Activated CD8-positive, alpha-beta memory T cell treated with anti-CD3 and anti-CD28 coated beads, Interleukin-2, amount 10 ng/mL, durations not matched to agents 7 days and 5 days (primary cell): ENCODE measurements at regions not wholly inside any gene's neighbourhood (a gene's known extent, or its start where the extent isn't known, plus 50 kb on each side); places are given as distances from the start of the nearest gene placed in this dataset.
"Not testable (repeated sequence)": the region's sequence is repeated elsewhere in the genome, so short reads cannot be mapped to it uniquely, and the experiment has no call there.

Experiments
- ATAC-seq: fragments of 150-1000 bp; cut with Tn5 transposase; one replicate; pipeline ENCODE4 v1.10.0; 2021; ENCODE audit warnings: moderate library complexity
- CTCF ChIA-PET: fragments of 350-600 bp; sonication (Branson Sonifier 250); formaldehyde crosslinking; loops from one replicate; lab custom pipeline; 2021; ENCODE audit warnings: antibody characterized with exemption; lab: Charles Lee
- DNase-seq: peaks from one replicate; pipeline ENCODE4 v3.0.0-alpha.2; 2020
- H3K27ac Mint-ChIP-seq: one replicate; pipeline ENCODE4 v1.8.0; 2021; ENCODE audit warnings: mild to moderate bottlenecking, mixed read lengths
- H3K27me3 Mint-ChIP-seq: one replicate; pipeline ENCODE4 v1.8.0; 2021; ENCODE audit warnings: mixed read lengths
- H3K36me3 Mint-ChIP-seq: one replicate; pipeline ENCODE4 v1.8.0; 2021; ENCODE audit warnings: mild to moderate bottlenecking, mixed read lengths
- H3K4me1 Mint-ChIP-seq: one replicate; pipeline ENCODE4 v1.8.0; 2021; ENCODE audit warnings: mixed read lengths
- H3K4me3 Mint-ChIP-seq: one replicate; pipeline ENCODE4 v1.8.0; 2021; ENCODE audit warnings: mild to moderate bottlenecking, moderate library complexity, mixed read lengths
- H3K9me3 Mint-ChIP-seq: one replicate; pipeline ENCODE4 v1.8.0; 2022; ENCODE audit warnings: low read depth, mixed read lengths

DNA sequence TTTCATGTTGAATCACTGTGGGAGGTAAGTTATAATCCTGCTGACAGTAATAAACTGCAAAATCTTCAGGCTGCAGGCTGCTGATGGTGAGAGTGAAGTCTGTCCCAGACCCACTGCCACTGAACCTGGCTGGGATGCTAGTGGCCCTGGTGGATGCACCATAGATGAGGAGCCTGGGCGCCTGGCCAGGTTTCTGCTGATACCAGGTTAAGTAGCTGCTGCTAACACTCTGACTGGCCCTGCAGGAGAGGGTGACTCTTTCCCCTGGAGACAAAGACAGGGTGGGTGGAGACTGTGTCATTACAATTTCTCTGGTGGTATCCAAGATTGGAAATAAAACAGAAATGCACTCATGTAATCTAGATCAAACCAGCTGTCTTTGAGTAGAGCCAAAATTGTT lies 287.0 kb downstream of the RPIA start:
- ATAC-seq, H3K9me3 Mint-ChIP-seq, H3K36me3 Mint-ChIP-seq, H3K27ac Mint-ChIP-seq, DNase-seq, CTCF ChIA-PET, H3K4me3 Mint-ChIP-seq, H3K4me1 Mint-ChIP-seq: not testable (repeated sequence)
- peaks cover 15% of the 10 kb centered on the region for H3K27me3 Mint-ChIP-seq

DNA sequence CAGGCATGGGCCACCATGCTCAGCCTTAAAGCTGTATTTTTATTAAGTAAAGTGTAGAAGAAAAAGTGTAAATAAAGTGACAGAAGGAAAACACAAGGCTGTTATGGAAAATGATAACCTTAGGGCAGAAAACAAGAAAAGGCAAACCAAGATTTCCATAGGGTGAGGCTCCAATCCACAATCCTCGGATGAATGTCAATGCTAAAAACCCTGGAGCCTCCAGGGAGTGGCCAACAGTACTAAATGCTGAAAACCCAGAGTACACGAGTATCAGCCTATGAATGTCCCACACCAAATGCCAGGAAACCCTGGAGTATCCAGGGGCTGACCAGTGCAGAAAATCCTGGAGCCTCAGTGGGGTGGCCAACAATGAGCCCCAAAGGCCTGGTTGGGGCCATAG lies 292.6 kb downstream of the RPIA start:
- H3K4me3 Mint-ChIP-seq, ATAC-seq, H3K27ac Mint-ChIP-seq, CTCF ChIA-PET, H3K4me1 Mint-ChIP-seq, H3K9me3 Mint-ChIP-seq, DNase-seq, H3K27me3 Mint-ChIP-seq, H3K36me3 Mint-ChIP-seq: not testable (repeated sequence)

DNA sequence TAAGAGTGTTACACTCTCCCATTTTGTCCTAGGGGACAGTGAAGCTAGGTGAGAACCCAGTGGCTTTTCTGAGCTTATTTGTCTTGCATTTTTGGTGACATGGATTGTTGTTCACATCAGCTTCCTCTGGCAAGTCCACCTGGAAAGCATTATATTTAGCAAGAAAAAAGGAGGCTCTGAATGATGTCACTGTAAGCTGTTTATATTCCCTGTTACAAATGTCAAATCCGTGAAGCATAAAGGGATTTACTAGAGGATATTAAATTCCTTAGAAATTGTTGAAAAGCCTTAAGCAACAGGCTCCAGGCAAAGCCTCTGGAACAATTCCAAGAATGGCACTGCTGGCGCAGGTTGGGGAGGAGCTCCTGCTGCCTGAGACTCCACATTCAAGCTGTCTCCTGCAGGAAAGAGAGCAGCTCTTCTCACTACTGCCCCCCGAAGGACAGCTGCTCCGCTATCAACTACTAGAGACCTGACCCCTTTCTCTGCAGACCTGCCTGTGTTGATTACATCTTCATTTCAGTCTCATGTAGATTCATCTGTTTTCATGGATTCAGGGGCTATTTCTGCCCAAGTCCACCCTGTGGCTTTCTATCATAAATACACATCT lies 295.4 kb downstream of the RPIA start:
- H3K27me3 Mint-ChIP-seq, H3K36me3 Mint-ChIP-seq, DNase-seq, H3K4me1 Mint-ChIP-seq, ATAC-seq, H3K9me3 Mint-ChIP-seq, CTCF ChIA-PET, H3K4me3 Mint-ChIP-seq, H3K27ac Mint-ChIP-seq: not testable (repeated sequence)

GRCh38 chr2:88988617-88989016 lies 297.1 kb downstream of the RPIA start:
- H3K4me3 Mint-ChIP-seq, H3K4me1 Mint-ChIP-seq, CTCF ChIA-PET, DNase-seq, ATAC-seq, H3K27ac Mint-ChIP-seq, H3K27me3 Mint-ChIP-seq, H3K36me3 Mint-ChIP-seq, H3K9me3 Mint-ChIP-seq: not testable (repeated sequence)

DNA sequence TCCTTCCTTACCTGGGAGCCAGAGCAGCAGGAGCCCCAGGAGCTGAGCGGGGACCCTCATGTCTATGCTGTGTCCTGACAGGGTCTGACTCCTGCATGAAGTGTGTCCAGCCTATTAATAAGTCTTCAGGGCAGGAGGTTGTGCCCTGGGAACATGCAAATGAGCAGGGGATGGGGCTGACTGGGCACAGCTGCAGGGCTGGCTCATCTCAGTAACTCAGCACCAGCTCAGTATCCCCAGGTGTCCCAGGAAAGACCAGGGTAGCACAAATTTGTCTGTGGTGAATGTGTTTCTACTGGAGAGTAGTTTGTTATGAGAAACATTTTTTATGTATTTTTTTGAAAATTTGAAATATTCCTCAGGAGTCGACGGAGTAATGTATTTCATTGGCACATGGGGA lies 301.3 kb downstream of the RPIA start:
- H3K27ac Mint-ChIP-seq, H3K9me3 Mint-ChIP-seq, H3K4me3 Mint-ChIP-seq, H3K4me1 Mint-ChIP-seq, DNase-seq, CTCF ChIA-PET, H3K27me3 Mint-ChIP-seq, H3K36me3 Mint-ChIP-seq, ATAC-seq: not testable (repeated sequence)

DNA sequence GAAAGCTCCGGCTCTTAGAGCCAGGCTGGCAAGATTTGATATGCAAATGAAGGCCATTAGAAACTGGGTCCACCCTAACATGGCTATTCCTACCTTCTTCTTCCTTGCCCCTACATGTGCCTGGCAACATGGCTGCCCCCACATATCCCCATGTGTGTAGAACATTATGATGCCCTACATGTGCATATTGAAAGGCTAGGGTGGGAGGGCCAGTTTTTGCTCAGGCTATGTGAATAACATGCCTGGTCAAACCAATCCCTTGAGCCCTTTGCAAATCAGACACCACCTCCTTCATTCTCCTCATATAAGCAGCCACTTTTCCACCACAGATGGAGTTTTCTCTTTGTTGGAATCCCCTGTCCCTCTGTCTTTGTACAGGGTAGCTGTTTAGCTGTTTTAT lies 303.4 kb downstream of the RPIA start:
- DNase-seq, H3K27me3 Mint-ChIP-seq, CTCF ChIA-PET, H3K36me3 Mint-ChIP-seq, ATAC-seq, H3K4me1 Mint-ChIP-seq, H3K9me3 Mint-ChIP-seq, H3K27ac Mint-ChIP-seq, H3K4me3 Mint-ChIP-seq: not testable (repeated sequence)

- H3K36me3 Mint-ChIP-seq, H3K4me1 Mint-ChIP-seq, CTCF ChIA-PET, H3K27me3 Mint-ChIP-seq, H3K27ac Mint-ChIP-seq, DNase-seq, H3K9me3 Mint-ChIP-seq, H3K4me3 Mint-ChIP-seq, ATAC-seq: not testable (repeated sequence)
Measured at GRCh38 chr2:88996588-88996987, 305.1 kb downstream of the RPIA start.

DNA sequence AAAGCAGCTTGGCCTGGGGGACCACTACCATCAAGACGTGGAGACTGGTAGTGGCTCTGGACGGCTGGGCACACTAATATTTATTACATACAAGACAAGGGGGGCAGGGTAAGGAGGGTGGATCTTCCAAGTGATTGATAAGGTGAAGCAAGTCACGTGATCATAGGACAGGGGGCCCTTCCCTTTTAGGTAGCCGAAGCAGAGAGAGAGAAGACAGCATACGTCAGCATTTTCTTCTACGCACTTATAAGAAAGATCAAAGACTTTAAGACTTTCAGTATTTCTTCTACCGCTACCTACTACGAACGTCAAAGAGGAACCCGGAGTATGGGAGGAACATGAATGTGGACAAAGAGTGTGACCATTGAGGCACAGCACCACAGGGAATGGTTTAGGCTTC lies 307.9 kb downstream of the RPIA start:
- H3K27me3 Mint-ChIP-seq = peaks cover 2% of the 10 kb centered on the region
- CTCF ChIA-PET = no interaction called here
- H3K36me3 Mint-ChIP-seq = no peaks in the 10 kb centered on the region
- ATAC-seq = no peak
- H3K4me3 Mint-ChIP-seq = no peak overlapping the region
- H3K9me3 Mint-ChIP-seq = no peaks in the 10 kb centered on the region
- no peaks in the 10 kb centered on the region for H3K4me1 Mint-ChIP-seq
- H3K27ac Mint-ChIP-seq = no peak overlapping the region
- no peak for DNase-seq

DNA sequence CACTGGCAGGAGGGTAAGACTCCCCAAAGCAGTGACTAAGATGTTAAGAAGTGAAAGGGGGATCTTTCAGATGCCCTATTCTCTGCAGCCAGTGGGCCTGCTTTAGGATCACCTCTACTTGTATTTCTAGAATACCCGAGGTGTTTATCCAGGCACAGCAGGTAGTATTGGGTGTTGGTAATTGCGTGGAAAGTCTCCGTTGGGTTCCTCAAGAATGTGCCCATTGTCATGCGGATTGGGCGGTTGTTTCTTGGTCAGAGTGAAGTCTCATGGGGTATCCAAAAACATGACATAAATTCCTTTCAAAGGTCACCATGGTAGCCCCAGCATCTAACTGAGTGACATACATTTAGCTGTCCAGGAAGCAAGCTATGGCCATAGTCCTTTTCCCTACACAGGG lies 308.8 kb downstream of the RPIA start:
- H3K36me3 Mint-ChIP-seq = no peaks in the 10 kb centered on the region

GRCh38 chr2:89004238-89004637 lies 312.8 kb downstream of the RPIA start:
- H3K9me3 Mint-ChIP-seq, H3K27me3 Mint-ChIP-seq, CTCF ChIA-PET, DNase-seq, H3K4me1 Mint-ChIP-seq, H3K36me3 Mint-ChIP-seq, H3K4me3 Mint-ChIP-seq, H3K27ac Mint-ChIP-seq, ATAC-seq: not testable (repeated sequence)

More for the DNA sequence above, 308.8 kb downstream of the RPIA start:
- H3K9me3 Mint-ChIP-seq = no peaks in the 10 kb centered on the region
- DNase-seq (no peak), ATAC-seq (no peak)
- H3K27me3 Mint-ChIP-seq = peaks cover 2% of the 10 kb centered on the region
- no peaks in the 10 kb centered on the region for H3K4me1 Mint-ChIP-seq
- H3K27ac Mint-ChIP-seq = no peak overlapping the region
- no peak overlapping the region for H3K4me3 Mint-ChIP-seq
- CTCF ChIA-PET = no interaction called here

DNA sequence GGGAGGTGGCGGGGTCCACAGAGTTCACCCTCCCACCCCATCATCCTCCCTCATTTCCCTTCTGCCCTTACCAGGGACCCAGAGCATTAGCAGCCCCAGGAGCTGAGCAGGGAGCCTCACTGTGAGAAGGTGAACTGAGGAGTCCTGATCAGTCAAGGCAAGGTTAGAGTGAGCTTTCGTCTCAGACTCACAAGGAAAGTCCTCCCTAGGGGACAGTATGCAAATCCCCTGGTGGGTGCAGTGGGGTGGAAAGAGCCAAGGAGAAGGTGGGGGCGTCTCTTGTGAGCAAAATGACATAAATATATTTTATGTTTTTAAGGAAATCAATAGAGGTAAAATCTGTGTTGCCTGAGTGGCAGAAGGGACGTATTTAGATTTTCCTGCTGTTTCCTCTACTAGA lies 329.1 kb downstream of the RPIA start:
- DNase-seq, H3K9me3 Mint-ChIP-seq, H3K27ac Mint-ChIP-seq, H3K4me3 Mint-ChIP-seq, H3K36me3 Mint-ChIP-seq, CTCF ChIA-PET, H3K27me3 Mint-ChIP-seq, H3K4me1 Mint-ChIP-seq, ATAC-seq: not testable (repeated sequence)

- H3K27me3 Mint-ChIP-seq, H3K36me3 Mint-ChIP-seq, H3K27ac Mint-ChIP-seq, H3K4me1 Mint-ChIP-seq, H3K4me3 Mint-ChIP-seq, ATAC-seq, CTCF ChIA-PET, DNase-seq, H3K9me3 Mint-ChIP-seq: not testable (repeated sequence)
Measured at GRCh38 chr2:89026296-89026695, 334.8 kb downstream of the RPIA start.

- DNase-seq, H3K9me3 Mint-ChIP-seq, H3K4me1 Mint-ChIP-seq, CTCF ChIA-PET, H3K27ac Mint-ChIP-seq, H3K27me3 Mint-ChIP-seq, H3K36me3 Mint-ChIP-seq, H3K4me3 Mint-ChIP-seq, ATAC-seq: not testable (repeated sequence)
Measured at GRCh38 chr2:89027115-89027514, 335.6 kb downstream of the RPIA start.

- H3K36me3 Mint-ChIP-seq, H3K4me3 Mint-ChIP-seq, H3K27me3 Mint-ChIP-seq, DNase-seq, H3K27ac Mint-ChIP-seq, CTCF ChIA-PET, ATAC-seq, H3K9me3 Mint-ChIP-seq, H3K4me1 Mint-ChIP-seq: not testable (repeated sequence)
Measured at GRCh38 chr2:89027536-89027935, 336.1 kb downstream of the RPIA start.

DNA sequence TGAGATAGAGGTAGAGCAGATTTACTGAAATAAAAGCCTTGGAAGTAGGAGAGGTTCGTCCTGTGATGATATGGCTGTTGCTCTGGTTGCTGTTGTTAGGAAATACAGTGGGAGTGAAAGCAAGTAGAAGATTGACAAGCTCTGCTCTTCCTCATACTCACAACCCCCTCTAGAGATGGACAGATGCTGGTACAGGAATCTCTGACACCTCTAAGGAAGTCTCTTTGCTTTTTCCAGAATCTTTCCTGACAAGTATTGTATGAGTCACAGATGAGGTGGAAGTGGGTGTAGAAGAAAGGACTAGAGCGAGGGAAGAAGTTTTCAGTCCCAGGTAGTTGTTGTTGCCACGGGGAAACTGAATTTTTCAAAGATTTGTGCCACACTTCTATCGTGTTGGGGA lies 337.8 kb downstream of the RPIA start:
- H3K36me3 Mint-ChIP-seq, H3K9me3 Mint-ChIP-seq, CTCF ChIA-PET, ATAC-seq, H3K4me3 Mint-ChIP-seq, DNase-seq, H3K27ac Mint-ChIP-seq, H3K27me3 Mint-ChIP-seq, H3K4me1 Mint-ChIP-seq: not testable (repeated sequence)
